Astrocyte of the spinal cord (primary cell): ENCODE measurements at regions not wholly inside any gene's neighbourhood (a gene's known extent, or its start where the extent isn't known, plus 50 kb on each side); places are given as distances from the start of the nearest gene placed in this dataset.

Experiments used
- DNase-seq: peaks from one replicate; pipeline ENCODE4 v3.0.0; 2011; ENCODE audit warnings: low read depth, low spot score
- H3K4me3 ChIP-seq: 2 replicates; pipeline ENCODE4 v1.5.1; 2011; ENCODE audit warnings: low read depth, mild to moderate bottlenecking, low read length, moderate library complexity
- in situ Hi-C: cut with HindIII; loops from 2 replicates; pipeline ENCODE4 v1.10.0; 2017; ENCODE audit warnings: low sequenced_read_pairs
- TF ChIP-seq, protein P1 (sequence below): IDR thresholded peaks from 2 replicates; pipeline ENCODE4 v1.5.1; 2012; ENCODE audit warnings: low read depth, mild to moderate bottlenecking, low read length, inconsistent platforms

DNA sequence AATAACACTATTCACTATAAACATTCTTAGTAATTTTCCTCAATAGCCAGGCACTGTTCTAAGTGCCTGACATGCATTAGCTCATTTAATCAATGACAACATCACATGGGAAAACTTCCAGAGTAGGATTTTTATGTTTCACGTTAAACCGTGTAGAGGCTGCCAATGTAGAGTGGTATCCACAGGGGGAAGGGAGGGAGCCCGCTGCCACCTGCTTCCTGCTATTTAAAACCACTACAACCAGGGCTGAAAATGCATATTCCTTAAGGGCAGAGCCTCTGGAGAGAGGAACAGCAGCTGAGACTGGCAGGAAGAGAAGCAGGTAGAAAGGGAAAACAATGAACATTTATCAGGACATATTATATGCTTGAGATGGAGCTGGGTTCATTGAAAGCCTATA lies 684.3 kb upstream of the AUTS2 start:
- no peak for DNase-seq
- TF ChIP-seq, protein P1, sequence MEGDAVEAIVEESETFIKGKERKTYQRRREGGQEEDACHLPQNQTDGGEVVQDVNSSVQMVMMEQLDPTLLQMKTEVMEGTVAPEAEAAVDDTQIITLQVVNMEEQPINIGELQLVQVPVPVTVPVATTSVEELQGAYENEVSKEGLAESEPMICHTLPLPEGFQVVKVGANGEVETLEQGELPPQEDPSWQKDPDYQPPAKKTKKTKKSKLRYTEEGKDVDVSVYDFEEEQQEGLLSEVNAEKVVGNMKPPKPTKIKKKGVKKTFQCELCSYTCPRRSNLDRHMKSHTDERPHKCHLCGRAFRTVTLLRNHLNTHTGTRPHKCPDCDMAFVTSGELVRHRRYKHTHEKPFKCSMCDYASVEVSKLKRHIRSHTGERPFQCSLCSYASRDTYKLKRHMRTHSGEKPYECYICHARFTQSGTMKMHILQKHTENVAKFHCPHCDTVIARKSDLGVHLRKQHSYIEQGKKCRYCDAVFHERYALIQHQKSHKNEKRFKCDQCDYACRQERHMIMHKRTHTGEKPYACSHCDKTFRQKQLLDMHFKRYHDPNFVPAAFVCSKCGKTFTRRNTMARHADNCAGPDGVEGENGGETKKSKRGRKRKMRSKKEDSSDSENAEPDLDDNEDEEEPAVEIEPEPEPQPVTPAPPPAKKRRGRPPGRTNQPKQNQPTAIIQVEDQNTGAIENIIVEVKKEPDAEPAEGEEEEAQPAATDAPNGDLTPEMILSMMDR, result no peak
- in situ Hi-C loops, result no loop called here
- no peak overlapping the region for H3K4me3 ChIP-seq

DNA sequence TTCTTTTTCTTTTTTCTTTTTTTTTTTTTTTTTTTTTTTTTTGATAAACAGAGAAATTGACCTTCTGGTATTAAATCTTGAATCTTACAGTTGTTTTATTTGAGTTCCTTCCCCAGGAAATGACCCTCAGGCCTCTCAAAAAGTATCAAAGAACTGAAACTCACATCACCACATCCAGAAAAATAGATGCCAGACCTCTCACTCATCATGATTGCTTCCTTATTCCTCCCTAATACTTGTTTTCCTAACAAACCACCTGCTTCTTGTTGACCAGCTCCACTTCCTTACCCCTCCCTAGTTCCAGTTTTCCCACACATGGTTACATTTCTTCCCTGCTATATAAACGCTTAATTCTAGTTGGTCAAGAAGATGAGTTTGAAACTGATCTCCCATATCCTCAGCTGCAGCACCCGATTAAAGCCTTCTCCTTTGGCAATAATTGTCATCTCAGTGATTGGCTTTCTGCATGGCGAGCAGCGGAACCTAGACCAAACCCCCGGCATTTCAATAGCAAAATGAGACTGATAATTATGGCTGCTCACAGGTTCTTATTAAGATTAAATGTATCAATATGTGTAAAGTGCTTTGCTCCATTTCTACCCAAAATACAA lies 681.1 kb upstream of the AUTS2 start:
- no peak for DNase-seq
- TF ChIP-seq, protein P1, result no peak
- in situ Hi-C loops, result no loop called here
- H3K4me3 ChIP-seq, result no peak overlapping the region

DNA sequence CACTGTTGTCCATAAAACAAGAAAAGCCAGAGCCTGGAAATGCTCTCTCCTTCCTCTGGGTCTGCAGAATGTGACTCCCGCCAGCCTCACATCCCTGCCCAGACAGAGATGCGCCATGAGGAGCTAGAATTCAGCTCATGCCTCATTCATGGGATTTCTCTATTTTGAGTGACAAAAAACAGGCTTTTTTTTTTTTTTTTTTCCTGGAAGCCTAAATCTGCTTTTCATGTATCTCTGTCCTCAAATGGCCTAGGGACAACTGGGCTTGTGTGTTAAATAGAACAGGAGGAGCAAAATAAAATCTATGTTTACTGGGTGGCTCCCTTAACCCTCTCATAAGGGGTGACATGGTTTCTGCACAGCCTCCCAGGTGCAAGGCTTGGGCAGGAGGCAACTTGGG lies 679.7 kb upstream of the AUTS2 start:
- no peak for DNase-seq
- TF ChIP-seq, protein P1, result no peak
- no peak overlapping the region for H3K4me3 ChIP-seq
- in situ Hi-C loops, result no loop called here

DNA sequence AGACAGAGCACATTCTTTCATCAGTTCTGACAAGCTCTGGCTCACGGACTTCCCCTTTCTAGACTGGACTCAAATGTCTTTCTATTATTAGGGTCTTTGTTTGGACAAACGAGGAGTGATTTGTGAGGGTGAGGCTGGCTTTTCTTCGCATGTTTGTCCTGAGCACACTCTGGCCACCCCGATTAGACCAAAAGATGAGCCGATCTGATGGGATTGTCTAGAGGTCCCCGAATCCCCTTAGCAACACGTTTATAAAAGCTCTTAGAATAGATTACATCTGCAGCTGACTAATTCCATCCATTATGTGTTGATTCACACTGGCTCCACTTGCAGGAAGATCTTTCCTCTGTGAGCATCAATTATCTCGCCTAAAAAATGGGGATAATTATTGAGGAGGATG lies 675.4 kb upstream of the AUTS2 start:
- no peak overlapping the region for H3K4me3 ChIP-seq
- in situ Hi-C loops, result no loop called here
- TF ChIP-seq, protein P1, result no peak
- no peak for DNase-seq

DNA sequence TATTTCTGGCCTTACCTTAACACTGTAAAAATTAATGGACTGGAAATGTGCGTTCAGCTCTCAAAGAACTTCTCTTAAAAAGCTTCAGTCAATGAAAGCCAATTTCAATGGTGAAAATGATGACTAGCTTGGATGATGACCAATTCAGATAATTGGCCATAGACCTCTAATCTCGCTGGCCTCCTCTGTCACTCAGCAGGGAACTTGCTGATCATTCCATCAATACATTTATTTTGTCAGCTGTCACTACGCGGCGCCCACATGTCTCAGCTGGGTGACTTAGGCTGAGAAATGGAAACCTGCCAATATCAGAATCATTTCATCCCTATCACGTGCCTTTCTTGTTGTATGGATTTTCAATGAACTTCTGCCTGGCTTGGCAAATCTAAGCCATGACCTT lies 673.0 kb upstream of the AUTS2 start:
- in situ Hi-C loops, result no loop called here
- TF ChIP-seq, protein P1, result no peak
- no peak overlapping the region for H3K4me3 ChIP-seq
- DNase-seq, result no peak

DNA sequence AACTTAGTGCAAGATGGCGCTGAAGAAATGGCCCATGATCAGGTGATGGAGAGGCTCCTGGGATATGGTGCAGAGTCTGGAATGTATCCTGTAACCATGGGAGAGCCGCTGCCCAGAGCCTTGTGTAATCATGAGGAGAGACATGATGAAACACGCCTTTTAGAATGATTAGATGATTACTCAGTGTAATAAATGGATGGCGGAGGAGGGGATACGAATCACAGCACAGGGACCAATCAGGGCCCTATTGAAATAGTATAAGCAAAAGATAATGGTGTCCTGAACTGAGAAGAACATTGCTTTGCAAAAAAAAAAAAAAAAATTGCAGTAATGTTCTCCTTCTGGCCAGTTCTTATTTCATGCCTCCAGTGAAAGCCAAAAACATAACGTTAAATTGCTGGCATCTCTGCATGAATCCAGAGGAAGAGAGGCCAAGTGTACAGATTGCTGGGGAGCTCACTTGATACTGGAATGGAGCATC lies 668.5 kb upstream of the AUTS2 start:
- DNase-seq, result peak; percentile 16
- TF ChIP-seq, protein P1, result no peak
- in situ Hi-C loops, result no loop called here
- H3K4me3 ChIP-seq, result no peak overlapping the region

DNA sequence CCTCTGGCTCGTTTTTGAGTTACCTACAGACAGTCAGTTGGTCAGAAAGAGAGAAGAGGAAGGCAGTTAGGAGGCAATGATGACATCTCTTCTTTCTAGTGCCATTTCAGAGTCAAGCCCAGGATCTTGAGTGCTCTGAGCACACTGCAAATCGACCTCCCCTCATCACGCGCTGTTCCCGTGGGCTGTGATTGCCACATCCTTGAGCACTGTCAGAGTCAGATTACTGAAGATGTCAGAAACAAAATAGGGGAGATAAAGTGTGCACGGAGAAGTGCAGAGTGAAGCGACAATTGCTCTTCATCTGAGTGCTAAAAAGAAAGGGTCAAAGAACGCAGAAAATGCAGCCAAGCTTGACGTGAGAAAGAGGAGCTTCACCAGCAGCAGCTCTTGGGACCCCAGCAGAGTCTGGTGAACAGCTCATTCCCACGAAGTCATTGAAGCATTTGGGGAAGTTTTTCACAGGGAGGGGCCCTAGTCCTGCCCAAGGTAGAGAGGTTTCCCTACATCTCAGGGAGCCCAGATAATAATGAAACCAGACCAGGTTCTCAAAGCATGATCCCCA lies 661.7 kb upstream of the AUTS2 start:
- no peak for DNase-seq
- TF ChIP-seq, protein P1, result no peak
- in situ Hi-C loops, result no loop called here
- H3K4me3 ChIP-seq, result no peak overlapping the region
